Globus pallidus (tissue), 1 donor: ENCODE measurements at regions not wholly inside any gene's neighbourhood (a gene's known extent, or its start where the extent isn't known, plus 50 kb on each side); places are given as distances from the start of the nearest gene placed in this dataset.
"Not testable (repeated sequence)": the region's sequence is repeated elsewhere in the genome, so short reads cannot be mapped to it uniquely, and the experiment has no call there.

Source experiments
- DNase-seq: peaks from one replicate; pipeline ENCODE4 v3.0.0-alpha.2; 2015; ENCODE audit warnings: low spot score

DNA sequence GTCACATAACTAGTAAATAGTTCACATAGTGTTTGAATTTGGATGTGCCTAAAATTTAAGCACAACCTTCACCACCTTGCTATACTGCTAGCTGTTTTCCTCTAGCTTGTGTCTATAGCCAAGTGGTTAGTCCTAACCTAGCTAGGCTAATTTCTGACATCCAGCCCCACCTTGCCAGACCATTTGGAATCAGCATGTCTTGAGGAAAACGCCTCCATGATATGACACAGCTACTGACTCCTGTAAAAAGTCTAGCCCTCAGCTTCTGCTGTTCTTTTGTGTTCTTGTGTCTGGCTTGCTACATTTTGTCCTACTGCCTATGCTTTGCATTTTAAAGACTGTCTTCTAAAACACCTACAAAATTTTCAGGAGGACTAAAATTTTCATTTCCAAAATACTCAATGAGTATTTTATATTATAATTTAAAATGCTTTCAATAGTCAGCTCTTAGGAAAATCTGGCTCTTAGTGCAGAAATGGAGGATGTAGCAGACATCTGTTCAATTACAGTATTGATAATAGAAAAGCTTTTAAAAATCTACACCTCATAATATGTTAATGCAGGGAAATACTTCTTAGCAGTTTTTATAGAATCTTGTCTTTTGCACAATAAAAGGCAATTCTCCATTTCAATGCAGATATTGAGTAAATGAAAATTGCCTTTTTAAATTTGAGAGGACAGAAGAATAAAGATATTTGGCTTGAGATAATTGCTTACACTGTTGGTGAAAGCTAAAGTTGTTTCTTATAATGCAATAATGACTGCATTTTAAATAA lies 160.8 kb upstream of the APP start:
- DNase-seq: no peak

GRCh38 chr21:26320596-26320995 lies 150.0 kb upstream of the APP start:
- no peak for DNase-seq

DNA sequence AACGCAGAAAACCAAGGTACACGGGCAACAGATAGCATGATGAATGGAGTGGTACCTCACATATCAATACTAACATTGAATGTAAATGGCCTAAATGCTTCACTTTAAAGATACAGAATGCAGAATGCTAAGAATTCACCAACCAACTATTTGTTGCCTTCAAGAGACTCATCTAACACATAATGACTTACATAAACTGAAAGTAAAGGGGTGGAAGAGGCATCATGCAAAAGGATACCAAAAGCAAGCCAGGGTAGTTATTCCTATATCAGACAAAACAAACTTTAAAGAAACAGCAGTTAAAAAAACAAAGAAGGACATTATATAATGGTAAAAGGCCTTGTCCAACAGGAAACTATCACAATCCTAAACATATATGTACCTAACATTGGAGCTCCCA lies 137.1 kb upstream of the APP start:
- no peak for DNase-seq

- no peak for DNase-seq
These were observed 127.3 kb upstream of the APP start for GRCh38 chr21:26297851-26298250.

- no peak for DNase-seq
These were observed 122.8 kb upstream of the APP start for GRCh38 chr21:26293141-26293946.

DNA sequence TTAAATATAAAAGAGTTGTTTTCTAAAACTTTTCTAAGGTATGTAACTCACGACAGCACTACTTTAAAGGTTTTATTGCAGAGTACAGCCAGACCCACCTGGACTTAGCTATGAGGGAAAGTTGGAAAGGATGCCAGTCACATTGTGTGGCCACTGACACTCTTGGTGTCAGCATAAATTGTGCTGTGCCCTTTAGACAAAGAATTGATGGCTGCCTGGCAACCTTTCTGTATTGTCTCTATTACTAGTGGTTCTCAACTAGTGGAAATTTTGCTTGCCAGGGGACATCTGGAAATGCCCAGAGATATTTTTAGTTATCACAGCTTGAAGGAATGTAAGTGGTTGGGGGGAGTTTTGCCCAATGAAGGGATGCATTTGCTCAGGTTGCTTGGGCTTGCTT lies 117.5 kb upstream of the APP start:
- no peak for DNase-seq

DNA sequence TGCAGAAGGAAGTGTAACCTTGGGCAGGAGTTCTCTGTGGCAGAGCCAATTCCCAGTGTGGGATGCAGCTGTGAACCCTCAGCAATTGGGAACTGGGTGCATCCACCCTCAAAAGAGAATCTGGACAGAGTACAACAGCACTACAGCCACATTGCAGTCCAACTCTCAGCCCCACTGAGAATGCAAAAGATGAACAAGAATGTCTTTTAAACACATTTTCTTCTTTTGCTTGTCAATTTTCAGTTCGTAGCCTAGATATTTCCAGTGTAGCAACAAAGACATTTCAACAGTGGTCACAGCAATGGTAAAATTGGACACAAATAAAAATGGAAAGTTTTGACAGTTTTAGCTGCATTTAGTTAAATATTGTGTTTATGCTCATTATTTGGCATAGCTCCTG lies 114.0 kb upstream of the APP start:
- no peak for DNase-seq

GRCh38 chr21:26282058-26282457 lies 111.5 kb upstream of the APP start:
- no peak for DNase-seq

GRCh38 chr21:26281506-26281905 lies 110.9 kb upstream of the APP start:
- DNase-seq: no peak

DNA sequence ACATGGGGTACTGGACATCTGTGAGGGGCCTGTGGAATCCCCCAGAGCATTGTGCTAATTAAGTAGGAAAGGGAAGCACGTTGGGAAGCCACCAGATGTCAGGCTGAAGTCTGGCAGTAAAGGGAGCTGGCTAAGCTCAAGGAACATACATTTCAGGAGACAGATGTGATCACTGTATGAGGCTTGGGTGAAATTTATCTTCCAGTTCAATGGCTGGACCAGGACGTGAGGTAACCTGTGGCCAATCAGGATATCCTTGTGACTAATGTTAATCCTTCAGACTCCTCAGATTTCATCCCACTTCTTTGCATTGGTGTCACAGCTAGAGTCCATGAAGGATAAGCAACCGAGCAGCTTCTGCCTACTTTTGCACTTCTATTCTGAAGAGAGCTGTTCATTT lies 110.2 kb upstream of the APP start:
- no peak for DNase-seq

DNA sequence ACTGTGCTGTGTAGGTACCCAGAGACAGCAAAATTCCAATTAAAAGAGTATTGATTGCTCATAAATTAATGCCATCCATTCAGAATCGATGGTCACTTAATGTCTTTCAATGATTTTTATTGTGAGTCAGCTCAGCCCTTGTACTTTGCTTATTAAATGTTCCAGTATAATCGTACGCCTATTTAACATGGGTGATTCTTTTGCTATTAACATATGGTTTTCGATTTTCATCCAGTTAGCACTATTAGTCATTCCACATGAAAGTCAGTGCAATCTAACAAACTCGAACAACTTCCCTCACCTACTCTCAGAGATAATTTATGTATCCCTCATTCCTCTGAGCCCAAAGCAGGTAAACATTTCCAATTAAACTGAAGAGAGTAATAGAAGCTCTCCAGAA lies 109.6 kb upstream of the APP start:
- DNase-seq: no peak

DNA sequence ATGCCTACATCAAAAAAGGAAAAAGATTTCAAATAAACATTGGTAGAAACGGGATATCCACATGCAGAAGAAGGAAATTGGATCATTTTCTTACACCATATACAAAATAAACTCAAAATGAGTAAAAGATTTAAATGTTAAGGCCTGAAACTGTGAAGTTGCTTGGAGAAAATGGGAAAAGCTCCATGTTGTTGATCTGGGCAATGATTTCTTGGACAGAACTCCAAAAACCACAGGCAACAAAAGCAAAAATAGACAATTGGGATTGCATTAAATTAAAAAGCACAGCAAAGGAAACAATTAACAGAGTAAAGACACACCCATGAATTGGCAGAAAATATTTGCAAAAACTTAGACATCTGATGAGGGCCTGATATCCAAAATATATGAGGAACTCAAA lies 105.2 kb upstream of the APP start:
- DNase-seq: no peak

GRCh38 chr21:26273686-26274313 lies 103.2 kb upstream of the APP start:
- no peak for DNase-seq

GRCh38 chr21:26267389-26267788 lies 96.8 kb upstream of the APP start:
- no peak for DNase-seq

DNA sequence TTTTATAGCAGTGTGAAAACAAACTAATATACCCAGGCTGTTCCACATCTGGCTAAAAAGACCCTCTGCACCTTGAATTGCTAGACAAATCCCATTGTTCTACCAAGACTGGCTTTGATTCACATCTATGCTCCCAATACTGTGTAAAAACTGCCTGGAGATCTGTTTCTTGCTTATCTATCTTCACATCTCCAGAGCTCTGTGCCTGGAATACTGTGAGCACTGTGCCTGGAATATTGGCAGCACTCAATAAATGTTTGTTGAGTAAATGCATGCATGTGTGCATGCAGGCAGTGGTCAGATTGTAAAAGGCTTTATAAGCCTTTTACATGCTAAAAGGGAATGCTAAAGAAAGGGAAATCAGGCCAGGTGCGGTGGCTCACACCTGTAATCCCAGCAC lies 75.5 kb upstream of the APP start:
- no peak for DNase-seq

- no peak for DNase-seq
These were observed 74.9 kb upstream of the APP start for GRCh38 chr21:26245428-26245827.

GRCh38 chr21:26238646-26239045 lies 68.1 kb upstream of the APP start:
- DNase-seq: no peak

DNA sequence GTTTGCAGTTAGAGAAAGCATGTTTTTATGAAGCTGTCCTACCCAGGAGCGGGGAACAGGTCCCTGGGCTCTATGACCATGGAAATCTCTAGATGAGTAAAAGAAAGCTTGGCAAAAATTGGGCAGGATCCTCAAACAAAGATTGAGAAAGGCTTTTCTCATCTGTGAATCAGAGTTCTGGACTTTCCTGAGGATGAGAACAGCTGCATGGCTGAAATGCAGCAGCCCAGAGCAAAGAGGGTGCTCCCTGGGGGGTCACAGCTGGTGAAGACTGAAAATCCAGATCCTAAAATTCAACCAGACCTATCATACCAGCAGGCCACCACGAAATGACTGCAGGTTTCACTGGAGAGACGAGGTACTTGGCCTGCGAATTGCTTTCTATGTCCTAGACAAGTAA lies 65.7 kb upstream of the APP start:
- DNase-seq: no peak

DNA sequence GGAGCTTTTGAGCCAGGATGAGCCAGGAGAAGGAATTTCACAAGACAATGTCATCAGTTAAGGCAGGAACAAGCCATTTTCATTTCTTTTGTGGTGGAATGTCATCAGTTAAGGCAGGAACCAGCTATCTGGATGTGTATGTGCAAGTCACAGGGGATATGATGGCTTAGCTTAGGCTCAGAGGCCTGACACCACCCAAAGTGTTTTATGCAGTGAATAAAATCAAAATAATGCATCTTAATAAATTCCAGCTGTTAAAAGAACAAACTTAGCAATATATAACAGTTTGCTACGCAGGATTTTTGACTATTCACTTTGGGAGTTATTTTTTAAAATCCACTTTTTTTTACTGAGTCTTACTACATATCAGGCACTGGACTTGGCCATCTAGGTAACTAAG lies 62.7 kb upstream of the APP start:
- not testable (repeated sequence) for DNase-seq

DNA sequence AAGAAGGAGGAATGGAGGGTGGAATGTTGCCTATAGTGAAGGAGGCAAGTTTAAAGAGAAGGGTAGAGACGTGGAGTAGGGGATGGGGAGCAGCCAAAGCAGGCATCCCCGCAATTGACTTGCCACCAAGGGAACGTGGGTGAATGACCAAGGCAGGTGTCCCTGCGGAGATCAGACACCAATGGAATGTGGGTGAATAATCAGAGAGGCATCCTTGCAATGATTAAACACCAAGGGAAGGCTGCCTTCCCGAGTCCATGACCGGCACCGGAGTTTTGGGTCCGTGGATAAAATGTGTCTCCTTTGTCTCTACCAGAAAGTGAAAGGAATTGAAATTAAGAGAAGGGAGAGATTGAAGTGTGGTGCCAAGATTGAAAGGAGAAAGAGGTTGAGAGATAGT lies 61.9 kb upstream of the APP start:
- DNase-seq: not testable (repeated sequence)

DNA sequence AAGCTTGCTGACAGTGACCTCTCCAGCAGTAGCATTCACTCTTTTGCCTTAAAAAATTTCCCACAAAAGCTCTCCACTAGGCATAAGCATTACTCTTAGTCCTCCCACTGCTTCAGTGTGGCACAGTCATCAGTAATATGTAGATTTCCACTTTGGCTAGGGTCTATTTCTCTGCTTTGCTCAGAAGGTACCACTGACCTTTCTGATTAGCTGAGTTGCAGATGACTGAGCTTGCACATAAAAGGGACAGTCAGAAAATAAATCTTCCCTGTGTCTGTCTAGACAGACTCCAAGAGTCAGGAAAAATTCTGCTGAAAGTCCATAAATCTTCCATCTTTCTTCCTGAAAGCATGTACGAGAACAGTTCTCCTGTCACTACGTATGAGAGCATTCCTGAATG lies 56.6 kb upstream of the APP start:
- no peak for DNase-seq

- no peak for DNase-seq
These were observed 56.2 kb upstream of the APP start for GRCh38 chr21:26226724-26227123.

- no peak for DNase-seq
These were observed 54.5 kb upstream of the APP start for GRCh38 chr21:26225046-26225445.
